HepG2 (cell line): ENCODE measurements at regions not wholly inside any gene's neighbourhood (a gene's known extent, or its start where the extent isn't known, plus 50 kb on each side); places are given as distances from the start of the nearest gene placed in this dataset.

Experiments used
- ARHGAP35 ChIP-seq: sonication (generic); formaldehyde crosslinking; IDR thresholded peaks from 2 replicates; pipeline ENCODE4 v1.9.0; 2022; ENCODE audit warnings: mild to moderate bottlenecking, inconsistent platforms, moderate library complexity, missing genetic modification reagents, borderline replicate concordance
- FIP1L1 ChIP-seq: fragments of 200-400 bp; formaldehyde crosslinking; IDR thresholded peaks from 2 replicates; pipeline ENCODE4 v1.6.1; 2018; ENCODE audit warnings: low read depth, mild to moderate bottlenecking, low read length, moderate library complexity, borderline replicate concordance; ENCODE audit not compliant: insufficient read depth
- NCOR1 ChIP-seq: fragments of 200-600 bp; sonication (generic); IDR thresholded peaks from 2 replicates; pipeline ENCODE4 v1.7.0; 2017; ENCODE audit warnings: antibody characterized with exemption, low read length, borderline replicate concordance
- PTBP1 ChIP-seq: fragments of 200-400 bp; formaldehyde crosslinking; IDR thresholded peaks from 2 replicates; pipeline ENCODE4 v1.6.1; 2018; ENCODE audit warnings: low read length, low read depth; ENCODE audit not compliant: poor library complexity, severe bottlenecking
- RBAK ChIP-seq: sonication (generic); formaldehyde crosslinking; IDR thresholded peaks from 2 replicates; pipeline ENCODE4 v1.5.1; 2020; ENCODE audit warnings: mild to moderate bottlenecking, missing genetic modification reagents
- SRF ChIP-seq: IDR thresholded peaks from 2 replicates; pipeline ENCODE4 v1.6.1; 2011; ENCODE audit warnings: mild to moderate bottlenecking, low read depth, low read length, moderate library complexity
- TARDBP ChIP-seq: sonication (generic); formaldehyde crosslinking; IDR thresholded peaks from 2 replicates; pipeline ENCODE4 v1.8.0; 2022; ENCODE audit warnings: mild to moderate bottlenecking, missing genetic modification reagents
- TEAD2 ChIP-seq: sonication (generic); formaldehyde crosslinking; IDR thresholded peaks from 2 replicates; pipeline ENCODE4 v1.9.0; 2021; ENCODE audit warnings: missing genetic modification reagents
- ZKSCAN5 ChIP-seq: sonication (generic); formaldehyde crosslinking; IDR thresholded peaks from 2 replicates; pipeline ENCODE4 v1.5.1; 2020; ENCODE audit warnings: mild to moderate bottlenecking, missing genetic modification reagents
- ZNF232 ChIP-seq: sonication (generic); formaldehyde crosslinking; IDR thresholded peaks from 2 replicates; pipeline ENCODE4 v1.4.0; 2020; ENCODE audit warnings: missing genetic modification reagents, borderline replicate concordance
- ZNF564 ChIP-seq: sonication (generic); formaldehyde crosslinking; IDR thresholded peaks from 2 replicates; pipeline ENCODE4 v1.8.1; 2023; ENCODE audit warnings: mild to moderate bottlenecking, missing genetic modification reagents
- ZNF720 ChIP-seq: sonication (generic); formaldehyde crosslinking; IDR thresholded peaks from 2 replicates; pipeline ENCODE4 v1.4.0; 2020; ENCODE audit warnings: missing genetic modification reagents
- ZSCAN12 ChIP-seq: sonication (generic); formaldehyde crosslinking; IDR thresholded peaks from 2 replicates; pipeline ENCODE4 v1.9.0; 2021; ENCODE audit warnings: mild to moderate bottlenecking, missing genetic modification reagents
- TF ChIP-seq, protein P1 (sequence below): sonication (generic); formaldehyde crosslinking; IDR thresholded peaks from 2 replicates; pipeline ENCODE4 v1.4.0; 2020; ENCODE audit warnings: low read depth, mild to moderate bottlenecking, missing genetic modification reagents
- TF ChIP-seq, protein P2 (sequence below): sonication (generic); formaldehyde crosslinking; IDR thresholded peaks from 2 replicates; pipeline ENCODE4 v1.5.0; 2020; ENCODE audit warnings: missing genetic modification reagents
- TF ChIP-seq, protein P3 (sequence below): IDR thresholded peaks from 2 replicates; pipeline ENCODE4 v1.6.1; 2016; ENCODE audit warnings: low read depth, missing genetic modification reagents, missing compliant biosample characterization

DNA sequence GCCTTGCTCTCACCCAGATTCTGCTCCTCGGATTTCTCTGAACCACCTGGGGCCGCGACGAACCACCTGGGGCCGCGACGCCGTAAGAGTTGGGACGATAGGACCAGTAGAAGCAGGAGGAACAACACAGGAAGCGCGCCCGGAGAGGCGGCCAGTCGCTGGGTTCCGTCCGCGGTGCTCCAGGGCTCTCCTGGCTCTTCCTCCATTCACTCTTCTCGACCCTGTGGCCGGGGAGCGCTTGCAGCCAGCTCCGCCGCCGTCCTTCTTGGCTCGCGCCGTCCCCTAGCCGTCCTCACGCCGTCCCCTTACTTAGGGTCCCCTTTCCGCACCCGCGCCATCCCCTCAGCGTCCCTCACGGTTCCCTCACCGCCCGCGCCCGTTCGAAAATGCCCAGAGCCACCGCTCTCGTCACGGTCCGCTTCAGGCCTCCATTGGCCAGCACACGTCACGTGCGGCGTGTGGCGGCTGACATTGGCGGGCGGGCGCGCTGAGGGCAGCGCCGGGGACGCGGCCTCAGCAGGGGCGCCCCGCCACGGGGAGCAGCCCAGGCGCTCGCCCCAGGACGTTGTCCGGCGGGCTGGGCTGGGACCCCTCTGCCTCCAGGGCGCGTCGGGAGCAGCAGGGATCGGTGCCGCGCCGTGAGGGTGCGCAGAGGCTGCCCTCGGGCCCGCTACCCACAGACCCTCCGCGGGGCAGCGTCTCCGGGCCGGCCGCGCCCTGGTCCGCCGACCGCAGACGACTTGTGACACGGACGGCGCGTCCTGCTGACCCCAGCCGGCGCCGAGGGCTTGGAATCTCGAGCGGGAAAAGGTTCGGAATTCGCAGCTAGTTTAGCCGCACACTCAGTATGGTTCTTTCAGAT is 53.7 kb upstream of the PTPDC1 start (continued):
- TF ChIP-seq, protein P1, sequence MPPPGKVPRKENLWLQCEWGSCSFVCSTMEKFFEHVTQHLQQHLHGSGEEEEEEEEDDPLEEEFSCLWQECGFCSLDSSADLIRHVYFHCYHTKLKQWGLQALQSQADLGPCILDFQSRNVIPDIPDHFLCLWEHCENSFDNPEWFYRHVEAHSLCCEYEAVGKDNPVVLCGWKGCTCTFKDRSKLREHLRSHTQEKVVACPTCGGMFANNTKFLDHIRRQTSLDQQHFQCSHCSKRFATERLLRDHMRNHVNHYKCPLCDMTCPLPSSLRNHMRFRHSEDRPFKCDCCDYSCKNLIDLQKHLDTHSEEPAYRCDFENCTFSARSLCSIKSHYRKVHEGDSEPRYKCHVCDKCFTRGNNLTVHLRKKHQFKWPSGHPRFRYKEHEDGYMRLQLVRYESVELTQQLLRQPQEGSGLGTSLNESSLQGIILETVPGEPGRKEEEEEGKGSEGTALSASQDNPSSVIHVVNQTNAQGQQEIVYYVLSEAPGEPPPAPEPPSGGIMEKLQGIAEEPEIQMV, result peak; percentile 100
- TF ChIP-seq RBAK (CRISPR knock-in tag) (no peak), ZKSCAN5 (no peak), ZNF720 (no peak), NCOR1 (no peak), TARDBP (peak; percentile 59; the same call in 1 of the 2 replicates), SRF (no peak), ZNF564 (peak; percentile 69), TEAD2 (no peak), FIP1L1 (no peak), ZSCAN12 (CRISPR knock-in tag) (peak; percentile 72; the same call in 1 of the 2 replicates), ZNF232 (CRISPR knock-in tag) (peak; percentile 69; the same call in 1 of the 2 replicates), PTBP1 (no peak), ARHGAP35 (peak; percentile 67; the same call in 1 of the 2 replicates)
- TF ChIP-seq, protein P2, sequence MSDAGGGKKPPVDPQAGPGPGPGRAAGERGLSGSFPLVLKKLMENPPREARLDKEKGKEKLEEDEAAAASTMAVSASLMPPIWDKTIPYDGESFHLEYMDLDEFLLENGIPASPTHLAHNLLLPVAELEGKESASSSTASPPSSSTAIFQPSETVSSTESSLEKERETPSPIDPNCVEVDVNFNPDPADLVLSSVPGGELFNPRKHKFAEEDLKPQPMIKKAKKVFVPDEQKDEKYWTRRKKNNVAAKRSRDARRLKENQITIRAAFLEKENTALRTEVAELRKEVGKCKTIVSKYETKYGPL (CRISPR knock-in tag), result 0 out of 2 replicates have a peak, but pooled peaks have one; percentile 22
- TF ChIP-seq, protein P3, sequence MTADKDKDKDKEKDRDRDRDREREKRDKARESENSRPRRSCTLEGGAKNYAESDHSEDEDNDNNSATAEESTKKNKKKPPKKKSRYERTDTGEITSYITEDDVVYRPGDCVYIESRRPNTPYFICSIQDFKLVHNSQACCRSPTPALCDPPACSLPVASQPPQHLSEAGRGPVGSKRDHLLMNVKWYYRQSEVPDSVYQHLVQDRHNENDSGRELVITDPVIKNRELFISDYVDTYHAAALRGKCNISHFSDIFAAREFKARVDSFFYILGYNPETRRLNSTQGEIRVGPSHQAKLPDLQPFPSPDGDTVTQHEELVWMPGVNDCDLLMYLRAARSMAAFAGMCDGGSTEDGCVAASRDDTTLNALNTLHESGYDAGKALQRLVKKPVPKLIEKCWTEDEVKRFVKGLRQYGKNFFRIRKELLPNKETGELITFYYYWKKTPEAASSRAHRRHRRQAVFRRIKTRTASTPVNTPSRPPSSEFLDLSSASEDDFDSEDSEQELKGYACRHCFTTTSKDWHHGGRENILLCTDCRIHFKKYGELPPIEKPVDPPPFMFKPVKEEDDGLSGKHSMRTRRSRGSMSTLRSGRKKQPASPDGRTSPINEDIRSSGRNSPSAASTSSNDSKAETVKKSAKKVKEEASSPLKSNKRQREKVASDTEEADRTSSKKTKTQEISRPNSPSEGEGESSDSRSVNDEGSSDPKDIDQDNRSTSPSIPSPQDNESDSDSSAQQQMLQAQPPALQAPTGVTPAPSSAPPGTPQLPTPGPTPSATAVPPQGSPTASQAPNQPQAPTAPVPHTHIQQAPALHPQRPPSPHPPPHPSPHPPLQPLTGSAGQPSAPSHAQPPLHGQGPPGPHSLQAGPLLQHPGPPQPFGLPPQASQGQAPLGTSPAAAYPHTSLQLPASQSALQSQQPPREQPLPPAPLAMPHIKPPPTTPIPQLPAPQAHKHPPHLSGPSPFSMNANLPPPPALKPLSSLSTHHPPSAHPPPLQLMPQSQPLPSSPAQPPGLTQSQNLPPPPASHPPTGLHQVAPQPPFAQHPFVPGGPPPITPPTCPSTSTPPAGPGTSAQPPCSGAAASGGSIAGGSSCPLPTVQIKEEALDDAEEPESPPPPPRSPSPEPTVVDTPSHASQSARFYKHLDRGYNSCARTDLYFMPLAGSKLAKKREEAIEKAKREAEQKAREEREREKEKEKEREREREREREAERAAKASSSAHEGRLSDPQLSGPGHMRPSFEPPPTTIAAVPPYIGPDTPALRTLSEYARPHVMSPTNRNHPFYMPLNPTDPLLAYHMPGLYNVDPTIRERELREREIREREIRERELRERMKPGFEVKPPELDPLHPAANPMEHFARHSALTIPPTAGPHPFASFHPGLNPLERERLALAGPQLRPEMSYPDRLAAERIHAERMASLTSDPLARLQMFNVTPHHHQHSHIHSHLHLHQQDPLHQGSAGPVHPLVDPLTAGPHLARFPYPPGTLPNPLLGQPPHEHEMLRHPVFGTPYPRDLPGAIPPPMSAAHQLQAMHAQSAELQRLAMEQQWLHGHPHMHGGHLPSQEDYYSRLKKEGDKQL, result no peak
